GM12878 (cell line): ENCODE measurements at regions not wholly inside any gene's neighbourhood (a gene's known extent, or its start where the extent isn't known, plus 50 kb on each side); places are given as distances from the start of the nearest gene placed in this dataset.

ENCODE experiments used
- ATF3 ChIP-seq: IDR thresholded peaks from 2 replicates; pipeline ENCODE4 v1.6.1; 2011; ENCODE audit warnings: low read depth, mild to moderate bottlenecking, low read length, moderate library complexity, borderline replicate concordance; ENCODE audit errors: extremely low read depth
- CTCF ChIP-seq, 3 experiments: IDR thresholded peaks in 2 of 3; conservative IDR thresholded peaks in 1 of 3; 2 replicates each; pipeline ENCODE4 v1.5.1; 2011; ENCODE audit warnings: low read depth in 3 of 3, low read length in 3 of 3, mild to moderate bottlenecking in 3 of 3, control low read depth in 2 of 3, moderate library complexity in 2 of 3, inconsistent platforms in 1 of 3, mixed read lengths in 1 of 3; ENCODE audit not compliant: control insufficient read depth in 2 of 3, insufficient read depth in 1 of 3; ENCODE audit errors: extremely low read depth in 1 of 3
- FOXM1 ChIP-seq: IDR thresholded peaks from 2 replicates; pipeline ENCODE4 v1.6.1; 2012; ENCODE audit warnings: low read depth, mild to moderate bottlenecking, inconsistent platforms, low read length, moderate library complexity
- NR2C2 ChIP-seq: IDR thresholded peaks from 2 replicates; pipeline ENCODE4 v1.6.1; 2011; ENCODE audit warnings: borderline replicate concordance, low read depth; ENCODE audit not compliant: control insufficient read depth, insufficient read length
- PKNOX1 ChIP-seq: fragments of 450-650 bp; IDR thresholded peaks from 2 replicates; pipeline ENCODE4 v1.6.1; 2016; ENCODE audit warnings: mild to moderate bottlenecking
- SREBF1 ChIP-seq: IDR thresholded peaks from 2 replicates; pipeline ENCODE4 v1.6.1; 2012; ENCODE audit warnings: mild to moderate bottlenecking, low read length
- ZNF274 ChIP-seq: IDR thresholded peaks from one replicate; pipeline ENCODE4 v1.8.0; 2011; ENCODE audit not compliant: insufficient read length, insufficient read depth

- TF ChIP-seq NR2C2 (no peak), FOXM1 (no peak), CTCF (IDR thresholded peaks at IDR 0.05 in 2 of 3, conservative IDR thresholded peaks at IDR 0.05 in 1 of 3; ENCODE audit: control insufficient read depth in 2 of 3, extremely low read depth in 1 of 3, insufficient read depth in 1 of 3, low read depth in 3 of 3, low read length in 3 of 3) (no peak), PKNOX1 (no peak), SREBF1 (no peak), ZNF274 (no peak), ATF3 (no peak)
Measured at GRCh38 chr9:1575939-1576338, 439.2 kb upstream of the SMARCA2 start.
